ENCODE measurements at regions not wholly inside any gene's neighbourhood (a gene's known extent, or its start where the extent isn't known, plus 50 kb on each side); places are given as distances from the start of the nearest gene placed in this dataset.
"Not testable (repeated sequence)": the region's sequence is repeated elsewhere in the genome, so short reads cannot be mapped to it uniquely, and the experiment has no call there.

DNA sequence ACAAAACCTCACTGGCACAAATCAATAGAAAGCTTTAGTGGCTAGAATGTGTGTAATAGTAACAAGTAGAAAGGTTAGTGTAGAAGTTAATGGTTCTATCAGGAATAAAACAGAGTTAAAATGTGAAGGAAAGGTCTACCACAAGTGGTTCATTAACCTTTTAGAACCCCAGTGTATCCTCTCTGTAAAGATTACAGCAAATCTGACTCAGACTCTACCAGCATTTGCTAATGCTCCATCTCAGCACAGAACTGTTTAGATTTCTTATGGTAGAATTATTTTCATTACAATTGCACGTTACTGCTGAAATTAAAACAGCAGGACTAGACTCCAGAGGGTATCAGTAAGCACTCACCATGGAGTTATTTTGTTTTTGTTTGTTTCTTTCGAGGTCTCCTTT is 609.0 kb upstream of the LMO3 start:
- DNase-seq, result no peak

DNA sequence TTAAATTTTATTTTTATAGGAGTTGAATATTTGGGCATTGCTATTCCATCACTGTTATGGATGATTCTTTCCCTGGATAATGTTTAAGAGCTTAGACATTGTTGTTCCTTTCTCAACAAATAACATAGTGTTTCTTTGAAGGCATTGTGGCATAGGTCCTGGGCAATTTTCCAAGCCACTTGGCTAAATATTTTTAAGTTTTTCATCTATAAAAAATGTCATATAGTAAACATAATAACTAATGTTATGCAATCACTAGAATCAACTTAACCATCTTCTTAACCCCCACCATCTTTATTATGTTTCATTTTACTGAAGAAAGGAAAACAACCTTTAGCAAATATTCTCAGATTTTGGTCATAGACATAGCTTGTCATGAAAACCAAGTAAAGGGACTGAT is 600.6 kb upstream of the LMO3 start:
- DNase-seq, result no peak

DNA sequence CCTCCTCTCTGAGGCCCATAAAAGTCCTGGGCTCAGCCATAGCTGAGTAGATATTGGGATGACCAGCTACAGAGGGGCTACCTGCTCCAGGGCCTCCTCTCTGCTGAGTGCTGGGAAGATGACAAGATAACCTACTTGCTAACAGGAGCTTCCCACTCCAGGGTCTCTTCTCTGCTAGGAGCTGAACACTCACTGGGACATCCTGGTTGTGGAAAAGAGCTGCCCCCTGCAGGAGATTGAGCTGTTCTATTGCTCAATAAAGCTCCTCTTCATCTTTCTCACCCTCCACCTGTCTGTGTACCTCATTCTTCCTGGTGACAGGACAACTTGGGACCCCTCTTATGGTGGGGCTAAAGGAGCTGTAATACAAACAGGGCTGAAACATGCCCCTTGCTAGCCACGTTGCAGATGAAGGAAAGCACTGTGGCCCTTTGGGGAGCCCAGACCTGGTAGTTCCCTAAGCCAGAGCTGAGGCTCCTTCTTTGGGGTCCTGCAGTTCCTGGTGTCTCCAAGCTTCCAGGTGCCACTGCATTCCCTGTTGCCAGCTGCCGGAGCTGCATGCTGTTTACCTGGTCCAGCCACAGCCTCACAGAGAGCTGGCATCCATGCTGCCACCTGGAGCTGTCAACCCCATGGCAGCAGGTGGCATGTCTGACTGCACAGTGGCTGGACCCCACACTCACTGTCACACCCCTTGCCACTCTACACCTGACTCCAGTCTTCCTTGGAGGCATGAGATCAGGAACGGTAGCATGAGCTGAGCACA is 598.5 kb upstream of the LMO3 start:
- DNase-seq, result no peak

DNA sequence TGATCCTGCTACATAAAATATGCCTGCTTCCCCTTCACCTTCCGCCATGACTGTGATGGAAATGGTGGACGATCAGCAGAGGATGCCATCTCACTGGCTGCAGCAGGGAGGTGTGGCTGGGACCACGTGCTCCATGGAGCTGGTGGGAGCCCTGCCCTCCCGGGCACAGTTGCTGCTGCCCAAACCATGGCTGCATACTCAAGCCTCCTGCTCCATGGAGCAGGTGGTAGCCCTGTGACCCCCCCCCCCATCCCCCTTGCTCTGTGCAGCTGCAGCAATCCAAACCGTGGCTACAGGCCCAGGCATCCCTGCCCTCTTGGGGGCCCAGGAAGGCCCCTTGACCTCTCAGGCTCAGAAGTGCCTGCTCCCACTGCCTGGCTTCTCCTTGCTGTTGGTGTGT is 597.5 kb upstream of the LMO3 start:
- no peak for DNase-seq

DNA sequence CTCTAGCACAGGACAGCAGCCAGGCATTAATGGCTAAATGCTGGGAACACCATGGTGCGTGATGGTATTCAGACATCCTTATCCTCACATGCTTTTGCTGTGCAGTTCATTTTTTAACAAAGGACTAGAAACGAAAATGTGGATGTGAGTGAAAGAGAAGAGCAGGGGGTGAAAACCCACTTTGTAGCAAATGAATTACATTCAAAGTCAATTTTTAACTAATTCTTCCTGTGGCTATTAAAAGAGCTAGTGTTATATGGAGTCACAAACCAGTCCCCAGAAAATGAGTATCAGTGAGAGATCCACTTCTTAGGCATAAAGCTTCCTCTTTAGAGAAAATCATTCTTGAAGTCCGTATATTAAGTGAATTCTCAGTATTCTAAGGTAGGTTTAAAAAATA is 592.0 kb upstream of the LMO3 start:
- DNase-seq, result no peak

DNA sequence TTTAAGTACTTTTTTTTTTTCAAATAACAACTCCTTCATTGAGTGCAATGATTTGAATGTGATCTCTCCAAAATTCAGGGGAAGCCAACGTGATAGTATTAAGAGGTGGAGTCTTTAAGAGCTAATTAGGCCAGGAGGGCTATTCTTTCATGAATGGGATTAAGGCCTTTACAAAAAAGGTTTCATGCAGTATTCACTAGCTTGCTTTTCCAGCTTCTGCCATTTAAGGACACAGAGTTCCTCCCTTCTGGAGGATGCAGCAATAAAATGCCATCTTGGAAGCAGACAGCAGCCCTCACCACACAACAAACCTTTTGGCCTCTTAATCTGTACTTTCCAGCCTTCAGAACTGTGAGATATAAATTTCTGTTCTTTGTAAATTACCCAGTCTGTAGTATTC is 586.8 kb upstream of the LMO3 start:
- DNase-seq, result no peak

DNA sequence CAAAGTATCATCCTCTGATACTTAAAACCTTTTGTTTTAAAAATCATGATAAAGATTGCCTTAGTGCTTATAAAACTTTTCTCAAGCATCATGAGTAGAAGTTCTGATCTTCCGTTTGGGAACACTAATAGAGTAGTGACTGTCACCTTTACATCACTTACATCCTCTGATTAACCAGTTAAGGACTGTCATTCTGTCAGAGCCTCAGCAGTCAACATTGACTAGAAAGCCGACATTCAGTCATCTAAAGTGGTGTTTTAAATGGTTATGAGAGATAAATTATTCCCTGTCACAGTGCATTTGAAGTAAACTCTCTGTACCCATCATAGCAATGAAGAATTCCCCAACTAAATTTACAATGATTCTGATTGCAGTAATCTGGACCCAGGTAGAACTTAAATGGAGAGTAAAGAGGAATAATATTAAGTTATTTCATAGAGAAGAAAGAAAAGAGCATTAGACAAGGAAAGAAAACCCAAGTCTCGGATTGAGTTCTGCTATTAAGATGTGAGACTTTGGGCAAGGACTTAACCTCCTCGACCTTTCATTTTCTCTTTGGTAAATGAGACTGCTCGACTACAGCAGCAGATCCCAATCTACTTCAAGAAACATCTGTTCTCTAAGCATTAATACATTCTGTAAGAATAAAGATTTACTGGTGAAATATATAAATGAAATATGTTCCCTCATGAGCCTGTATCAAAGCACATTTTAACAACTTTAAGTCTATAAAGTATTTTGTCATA is 563.9 kb upstream of the LMO3 start:
- no peak for DNase-seq

DNA sequence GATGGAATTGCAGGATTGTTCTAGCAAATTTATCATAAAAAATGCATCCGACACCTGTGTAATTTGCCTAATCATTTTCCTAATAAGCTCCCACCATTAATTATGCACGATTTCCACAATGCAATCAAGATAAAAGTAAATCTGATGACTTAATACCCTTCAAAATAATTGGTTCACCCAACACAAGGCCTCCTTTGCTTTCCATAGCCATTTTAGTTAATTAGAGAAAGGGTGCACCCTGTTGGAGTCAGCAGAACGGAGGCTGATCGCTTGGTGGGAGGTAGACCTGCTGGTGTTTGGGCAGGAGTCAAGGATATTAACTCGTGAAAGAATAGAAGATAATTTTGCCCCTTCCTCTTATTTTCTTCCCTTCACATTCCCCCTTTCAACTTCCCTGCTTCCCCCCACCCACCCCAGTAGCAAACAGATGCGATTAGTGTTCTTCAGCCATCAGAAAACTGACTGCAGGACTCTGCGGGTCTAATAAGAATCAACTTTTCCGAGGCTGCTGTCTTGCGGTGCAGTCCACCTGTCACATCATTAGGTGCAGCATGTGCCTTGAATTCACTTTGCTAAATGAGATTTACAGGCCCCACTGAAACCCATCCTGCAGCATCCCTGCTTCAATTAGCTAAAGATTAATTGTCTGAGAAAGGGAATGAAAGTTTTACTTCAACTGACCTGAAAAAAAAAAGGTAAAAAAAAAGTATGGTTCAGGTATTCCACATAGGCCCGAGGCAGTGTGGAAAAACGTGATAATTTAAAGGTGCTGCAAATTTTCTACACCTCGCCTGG is 553.7 kb upstream of the LMO3 start:
- DNase-seq, result no peak

DNA sequence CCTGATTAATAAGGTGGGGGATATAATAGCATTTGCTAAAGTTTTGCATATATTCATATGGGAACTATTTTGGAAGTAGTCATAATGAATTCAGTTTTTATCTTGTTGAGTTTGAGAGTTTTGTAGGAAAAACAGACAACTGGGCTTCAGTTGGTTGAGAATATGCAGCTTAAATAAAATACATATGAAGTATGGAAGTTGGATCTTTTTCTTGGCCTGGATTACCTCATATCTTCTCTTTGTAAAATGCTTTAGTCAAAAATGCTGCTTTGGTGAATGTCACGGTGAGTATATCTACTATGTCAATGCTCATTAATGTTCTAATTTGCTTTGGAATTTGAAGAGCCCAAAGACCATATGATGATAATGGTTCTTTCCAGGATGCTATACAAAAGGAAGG is 552.2 kb upstream of the LMO3 start:
- DNase-seq, result no peak

DNA sequence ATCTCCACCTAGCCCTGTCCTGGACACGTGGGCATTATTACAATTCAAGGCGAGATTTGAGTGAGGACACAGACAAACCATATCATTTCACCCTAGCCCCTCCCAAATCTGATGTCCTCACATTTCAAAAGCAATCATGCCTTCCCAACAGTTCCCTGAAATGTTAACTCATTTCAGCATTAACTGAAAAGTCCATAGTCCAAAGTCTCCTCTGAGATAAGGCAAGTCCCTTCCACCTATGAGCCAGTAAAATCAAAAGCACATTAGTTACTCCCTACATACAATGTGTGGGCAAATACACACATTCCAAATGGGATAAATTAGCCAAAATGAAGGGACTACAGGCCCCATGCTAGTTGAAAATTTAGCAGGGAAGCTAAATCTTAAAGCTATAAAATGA is 546.0 kb upstream of the LMO3 start:
- no peak for DNase-seq

DNA sequence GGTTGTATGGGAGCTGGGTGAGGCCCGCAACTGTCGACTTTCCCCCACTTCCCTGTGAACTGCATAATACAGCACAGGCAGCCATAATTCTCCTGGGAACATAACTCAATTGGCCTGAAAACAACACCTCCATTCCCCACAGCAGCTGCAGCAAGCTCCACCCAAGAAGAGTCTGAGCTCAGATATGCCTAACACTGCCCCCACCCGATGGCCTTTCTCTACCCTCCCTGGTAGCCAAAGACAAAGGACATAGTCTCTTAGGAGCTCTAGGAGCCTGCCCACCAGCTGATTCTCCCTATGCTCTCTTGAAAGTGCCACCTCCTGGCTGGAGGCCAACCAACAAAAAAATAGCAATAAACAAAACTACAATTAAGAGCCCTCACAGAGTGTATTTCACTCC is 542.7 kb upstream of the LMO3 start:
- DNase-seq, result no peak

DNA sequence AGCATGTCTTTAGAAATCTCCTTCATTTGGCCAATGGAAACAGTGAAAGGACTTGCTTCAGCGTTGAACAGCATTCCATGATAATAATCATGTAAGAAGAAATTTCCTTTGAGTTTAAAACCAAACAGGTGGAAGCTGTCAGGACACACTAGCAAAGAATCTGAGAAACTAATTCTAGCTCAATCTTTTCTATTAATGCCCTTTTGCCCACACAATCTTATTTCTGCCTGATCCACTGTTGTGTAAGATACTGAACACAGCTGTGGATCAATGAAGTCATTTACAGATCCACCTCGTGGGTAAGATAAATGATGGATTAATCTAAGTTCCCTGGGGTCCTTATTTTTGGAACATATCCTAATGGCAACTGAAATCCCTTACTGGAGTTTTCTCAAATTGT is 536.9 kb upstream of the LMO3 start:
- DNase-seq, result no peak

DNA sequence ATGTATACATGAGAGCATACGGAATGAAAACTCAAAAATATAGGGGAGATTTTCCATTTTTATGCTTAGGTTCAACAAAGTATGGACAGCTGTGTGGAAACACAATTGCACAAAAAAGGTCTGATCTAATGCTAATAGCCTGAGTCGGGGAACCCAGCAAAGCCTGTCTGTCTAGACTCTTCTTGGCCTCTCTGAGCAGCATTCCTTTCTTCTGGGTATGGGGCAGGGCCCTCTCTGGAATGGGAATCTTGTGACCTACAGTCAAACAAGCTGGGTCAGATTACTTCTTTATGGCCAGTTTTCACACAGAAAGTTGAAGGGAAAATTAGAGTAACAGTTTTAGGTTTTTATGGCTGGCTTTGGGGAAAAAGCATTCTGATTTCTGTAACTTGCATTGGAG is 534.0 kb upstream of the LMO3 start:
- no peak for DNase-seq

DNA sequence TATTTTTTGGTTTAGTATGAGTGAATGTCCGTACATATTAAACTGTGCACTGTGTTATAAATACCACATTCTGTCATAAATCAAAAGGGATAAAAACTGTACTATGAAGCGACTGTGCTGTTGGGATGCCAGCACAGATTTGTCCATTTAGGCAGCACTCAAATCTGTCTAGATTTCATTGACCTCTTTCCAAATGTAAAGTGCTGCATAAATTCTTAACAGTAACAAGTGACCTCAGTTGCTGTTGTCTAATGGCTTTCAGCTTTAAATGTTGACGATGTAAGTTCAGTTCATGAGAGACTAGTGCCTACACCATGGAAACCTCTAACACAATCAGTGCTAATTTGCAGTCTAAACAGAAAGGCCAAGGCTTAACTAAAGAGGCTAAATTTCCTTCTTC is 531.4 kb upstream of the LMO3 start:
- no peak for DNase-seq

DNA sequence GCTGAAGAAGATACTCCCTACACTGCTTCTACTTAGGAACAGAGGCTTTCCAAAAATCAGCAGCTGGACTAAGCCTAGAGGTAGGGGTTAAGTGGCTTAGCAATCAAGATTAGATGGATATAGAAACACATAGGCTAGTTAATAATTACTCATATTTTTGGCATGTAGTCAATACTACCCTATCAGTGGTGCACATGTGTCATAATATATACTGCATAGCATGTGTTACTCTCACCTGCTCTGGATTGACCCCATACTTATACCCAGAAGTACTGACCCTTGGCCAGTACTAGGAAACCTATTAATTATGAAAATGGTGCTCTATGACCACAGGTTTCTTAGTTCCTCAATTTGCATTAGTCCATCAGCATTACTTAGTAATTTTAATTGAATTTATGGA is 528.4 kb upstream of the LMO3 start:
- DNase-seq, result no peak

DNA sequence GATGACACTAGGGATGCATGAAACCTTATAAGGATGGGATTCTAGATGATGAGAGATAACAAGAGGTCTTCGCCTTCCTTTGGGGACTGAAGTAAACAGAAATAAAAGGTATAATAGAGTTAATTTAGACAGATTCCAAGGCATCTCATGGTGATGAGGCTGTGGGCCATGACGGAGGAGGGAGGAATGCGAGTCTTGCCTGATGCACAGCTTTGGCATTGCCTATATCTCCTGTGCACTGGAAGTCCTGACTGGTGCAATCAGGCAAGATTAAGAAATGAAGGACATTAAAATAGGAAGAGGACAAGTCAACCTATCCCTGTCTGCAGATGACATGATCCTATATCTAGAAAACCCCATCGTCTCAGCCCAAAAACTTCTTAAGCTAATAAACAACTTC is 526.4 kb upstream of the LMO3 start:
- DNase-seq, result no peak

DNA sequence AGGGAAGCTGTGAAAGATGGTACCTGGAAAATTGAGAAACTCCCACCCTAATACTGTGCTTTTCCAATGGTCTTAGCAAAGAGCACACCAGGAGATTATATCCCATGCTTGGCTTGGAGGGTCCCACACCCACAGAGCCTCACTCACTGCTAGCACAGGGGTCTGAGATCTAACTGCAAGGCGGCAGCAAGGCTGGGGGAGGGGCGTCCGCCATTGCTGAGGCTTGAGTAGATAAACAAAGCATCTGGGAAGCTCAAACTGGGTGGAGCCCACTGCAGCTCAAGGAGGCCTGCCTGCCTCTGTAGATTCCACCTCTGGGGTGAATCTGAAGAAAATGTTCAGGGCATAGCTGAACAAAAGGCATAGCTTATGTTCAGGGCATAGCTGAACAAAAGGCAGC is 510.6 kb upstream of the LMO3 start:
- not testable (repeated sequence) for DNase-seq

DNA sequence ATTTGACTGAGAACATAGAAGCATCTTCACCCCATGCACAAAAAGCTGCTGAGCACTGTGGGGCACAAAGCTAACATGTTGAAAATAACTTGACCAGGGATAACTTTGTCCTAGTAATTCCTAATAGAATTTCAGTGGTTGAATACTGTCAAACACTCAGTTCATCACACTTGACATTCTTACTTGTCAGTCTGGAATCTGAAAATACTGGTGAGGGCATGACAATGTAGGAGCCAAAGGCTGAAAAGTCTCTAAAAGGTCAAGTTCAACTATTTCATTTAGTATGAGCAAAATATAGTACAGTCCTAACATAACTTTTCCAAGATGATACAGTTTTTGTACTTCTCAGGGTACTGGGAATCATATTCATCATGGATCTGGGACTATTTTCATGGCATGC is 504.4 kb upstream of the LMO3 start:
- no peak for DNase-seq

DNA sequence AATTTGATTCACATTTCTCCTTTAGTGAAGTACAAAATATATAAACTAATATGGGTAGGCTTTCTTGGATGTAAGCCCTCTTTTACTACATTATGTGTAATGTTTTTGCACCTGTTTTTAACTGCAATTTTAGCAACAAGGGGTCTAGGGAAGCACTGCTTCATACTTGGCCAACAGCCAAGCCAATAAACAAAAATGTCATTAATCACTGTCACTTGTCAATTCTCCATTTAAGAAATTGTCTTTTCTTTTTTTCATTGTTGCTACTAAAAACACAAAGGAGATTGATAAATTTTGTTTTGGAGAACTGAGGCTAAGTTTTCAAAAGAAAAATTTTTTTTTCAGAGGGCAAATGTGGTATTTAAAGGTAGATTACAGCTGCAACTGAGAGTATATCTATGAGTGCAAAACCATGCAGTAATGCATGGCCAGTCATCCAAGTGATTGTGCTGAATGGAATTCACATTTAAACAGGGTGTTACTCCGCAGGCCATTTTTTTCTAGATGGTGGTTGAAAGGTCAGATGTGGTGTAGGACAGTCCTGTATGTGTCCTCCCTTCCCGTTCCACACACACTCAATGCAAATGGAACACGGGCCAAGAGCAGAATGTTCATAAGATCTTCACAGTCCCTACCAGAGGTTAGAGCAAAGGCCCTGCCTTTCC is 503.0 kb upstream of the LMO3 start:
- DNase-seq, result no peak

DNA sequence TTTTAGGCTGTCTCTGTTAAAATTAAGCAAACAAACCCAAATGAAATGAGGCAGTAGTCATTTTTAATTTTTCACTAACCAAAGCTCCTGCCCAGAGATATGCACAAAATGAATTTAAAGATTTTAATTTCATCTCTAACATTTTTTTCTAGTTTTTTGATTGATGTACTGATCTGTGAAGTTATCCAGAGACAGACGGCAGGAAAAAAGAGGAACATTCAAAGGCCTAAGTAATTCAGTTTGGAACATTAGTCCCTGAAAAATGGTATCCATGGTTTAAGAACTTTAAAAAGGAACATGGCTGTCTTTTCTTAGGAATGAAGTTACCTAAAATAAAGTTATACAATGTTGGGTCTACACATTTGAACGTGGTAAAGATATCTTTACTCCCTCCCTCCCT is 498.8 kb upstream of the LMO3 start:
- no peak for DNase-seq

DNA sequence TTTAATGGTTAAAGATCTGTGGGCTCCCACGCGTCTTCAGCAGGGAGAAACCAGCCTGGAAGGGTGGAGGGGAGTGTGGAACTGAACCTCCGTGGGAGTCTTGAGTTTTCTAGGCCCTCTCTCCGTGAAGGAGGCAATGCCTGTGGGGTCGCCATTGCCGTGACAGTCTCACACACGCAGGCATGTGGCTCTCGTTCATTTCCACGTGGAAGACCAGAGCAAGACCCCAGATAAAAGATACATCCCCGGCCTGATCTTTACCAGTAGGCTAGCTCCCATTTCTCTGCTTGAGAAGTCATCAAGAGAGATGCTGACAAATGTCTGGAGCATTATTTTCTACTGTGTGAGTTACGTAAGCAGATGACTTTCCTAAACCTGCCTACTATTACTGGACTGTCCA is 491.7 kb upstream of the LMO3 start:
- DNase-seq, result no peak

DNA sequence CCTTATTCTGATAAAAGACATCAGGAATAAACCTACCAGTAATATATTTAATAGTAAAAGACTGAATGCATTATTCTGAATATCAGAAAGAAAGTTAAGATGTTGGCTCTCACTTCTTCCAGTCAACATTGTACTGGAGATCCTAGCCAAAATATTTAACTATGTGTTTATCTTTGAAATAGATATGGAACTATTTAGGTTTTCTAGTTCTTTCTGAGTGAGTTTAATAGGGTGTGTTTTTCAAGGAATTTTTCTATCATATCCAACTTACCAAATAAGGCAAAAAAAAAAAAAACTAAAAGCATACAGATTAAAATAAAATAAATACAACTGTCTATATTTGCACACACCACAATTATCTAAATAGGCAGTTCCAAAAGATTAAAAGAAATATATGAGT is 478.9 kb upstream of the LMO3 start:
- DNase-seq, result no peak

DNA sequence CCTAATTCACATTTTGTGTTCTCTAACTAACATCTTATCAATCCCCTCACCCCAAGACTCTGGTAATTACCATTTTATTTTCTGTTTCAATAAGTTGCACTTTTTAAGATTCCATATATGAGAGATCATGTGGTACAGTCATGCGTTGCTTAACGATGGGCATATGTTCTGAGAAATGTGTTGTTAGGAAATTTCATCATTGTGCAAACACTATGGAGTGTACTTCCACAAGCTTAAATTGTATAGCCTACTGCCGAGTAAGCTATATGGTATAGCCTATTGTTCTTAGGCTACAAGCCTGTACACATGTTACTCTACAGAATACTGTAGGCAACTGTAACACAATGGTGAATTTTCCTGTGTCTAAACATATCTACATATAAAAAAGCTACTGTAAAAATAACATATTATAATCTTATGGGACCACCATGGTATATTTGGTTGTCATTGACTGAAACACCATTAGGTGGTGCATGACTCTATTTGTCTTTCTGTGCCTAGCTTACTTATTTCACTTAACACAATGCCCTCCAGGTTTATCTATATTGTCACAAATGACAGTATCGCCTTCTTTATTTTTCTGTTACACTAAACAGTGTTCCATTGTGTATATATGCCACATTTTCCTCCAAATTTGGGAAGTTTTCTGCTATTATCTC is 473.4 kb upstream of the LMO3 start:
- no peak for DNase-seq
